Activated CD4-positive, alpha-beta memory T cell treated with anti-CD3 and anti-CD28 coated beads for 36 hours (primary cell): ENCODE measurements at regions not wholly inside any gene's neighbourhood (a gene's known extent, or its start where the extent isn't known, plus 50 kb on each side); places are given as distances from the start of the nearest gene placed in this dataset.

ENCODE experiments used
- CTCF ChIA-PET: fragments of 350-600 bp; sonication (Branson Sonifier 250); formaldehyde crosslinking; loops from one replicate; lab custom pipeline; 2021; ENCODE audit warnings: antibody characterized with exemption, inconsistent platforms; lab: Charles Lee
- POLR2A ChIA-PET: fragments of 350-600 bp; sonication (Branson Sonifier 250); formaldehyde crosslinking; loops from one replicate; lab custom pipeline; 2021; ENCODE audit warnings: antibody characterized with exemption; lab: Charles Lee
- DNase-seq: peaks from one replicate; pipeline ENCODE4 v3.0.0-alpha.2; 2020
- H3K27ac Mint-ChIP-seq: one replicate; pipeline ENCODE4 v1.8.0; 2021; ENCODE audit warnings: mixed read lengths
- H3K27me3 Mint-ChIP-seq: one replicate; pipeline ENCODE4 v1.8.0; 2021; ENCODE audit warnings: mixed read lengths
- H3K36me3 Mint-ChIP-seq: one replicate; pipeline ENCODE4 v1.8.0; 2021; ENCODE audit warnings: mixed read lengths
- H3K4me1 Mint-ChIP-seq: one replicate; pipeline ENCODE4 v1.8.0; 2021; ENCODE audit warnings: low read depth, mixed read lengths
- H3K4me3 Mint-ChIP-seq: one replicate; pipeline ENCODE4 v1.8.0; 2021; ENCODE audit warnings: mild to moderate bottlenecking, mixed read lengths
- H3K9me3 Mint-ChIP-seq: one replicate; pipeline ENCODE4 v1.8.0; 2021; ENCODE audit warnings: mixed read lengths
- intact Hi-C: fragments of 100-400 bp; cut with micrococcal nuclease; formaldehyde crosslinking; loops from one replicate; pipeline ENCODE4 v1.15.1; 2023

DNA sequence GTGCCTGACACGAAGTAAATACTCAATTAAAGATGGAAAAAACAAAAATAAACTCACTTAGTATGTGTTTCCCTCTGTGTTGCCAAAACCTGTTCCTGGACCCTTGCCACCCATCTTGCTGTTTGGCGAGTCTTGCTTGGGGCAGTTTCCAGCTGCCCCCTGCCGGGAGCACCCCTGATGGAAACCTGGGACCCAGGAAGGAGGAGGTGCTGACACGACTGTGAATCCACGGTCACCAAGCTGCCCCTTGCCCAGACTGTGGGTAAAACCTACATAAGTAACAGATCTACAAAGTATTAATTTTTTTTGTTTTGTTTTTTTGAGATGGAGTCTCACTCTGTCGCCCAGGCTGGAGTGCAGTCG lies 50.1 kb upstream of the SIAH1 start:
- Mint-ChIP-seq H3K27me3 (peaks cover 1% of the 10 kb centered on the region), H3K4me3 (no peak overlapping the region), H3K36me3 (no peaks in the 10 kb centered on the region), H3K9me3 (no peaks in the 10 kb centered on the region), H3K27ac (no peak overlapping the region), H3K4me1 (no peaks in the 10 kb centered on the region)
- DNase-seq: no peak
- intact Hi-C loops: no loop called here
- ChIA-PET CTCF (no interaction called here), POLR2A (no interaction called here)
